Vagina (tissue), 2 donors: ENCODE measurements at regions not wholly inside any gene's neighbourhood (a gene's known extent, or its start where the extent isn't known, plus 50 kb on each side); places are given as distances from the start of the nearest gene placed in this dataset.

Experiments used
- CTCF ChIP-seq, 3 experiments: fragments of 450-650 bp in 2 of 3; fragments of 200-600 bp in 1 of 3; sonication (generic) in 1 of 3; IDR thresholded peaks; one replicate each; pipeline ENCODE4 v1.5.1; 2017 to 2019; ENCODE audit warnings: antibody characterized with exemption in 3 of 3, mild to moderate bottlenecking in 2 of 3, moderate library complexity in 2 of 3
- POLR2A ChIP-seq, 2 donors: fragments of 450-650 bp; IDR thresholded peaks; one replicate each; pipeline ENCODE4 v1.6.1; 2017; ENCODE audit warnings: antibody characterized with exemption in 2 of 2, mild to moderate bottlenecking in 2 of 2, moderate library complexity in 2 of 2
- POLR2AphosphoS5 ChIP-seq, 2 donors: sonication (generic); formaldehyde crosslinking; IDR thresholded peaks; one replicate each; pipeline ENCODE4 v1.9.0; 2017; ENCODE audit warnings: antibody characterized with exemption in 2 of 2, mild to moderate bottlenecking in 2 of 2, low read depth in 1 of 2; ENCODE audit not compliant: insufficient read depth in 1 of 2

DNA sequence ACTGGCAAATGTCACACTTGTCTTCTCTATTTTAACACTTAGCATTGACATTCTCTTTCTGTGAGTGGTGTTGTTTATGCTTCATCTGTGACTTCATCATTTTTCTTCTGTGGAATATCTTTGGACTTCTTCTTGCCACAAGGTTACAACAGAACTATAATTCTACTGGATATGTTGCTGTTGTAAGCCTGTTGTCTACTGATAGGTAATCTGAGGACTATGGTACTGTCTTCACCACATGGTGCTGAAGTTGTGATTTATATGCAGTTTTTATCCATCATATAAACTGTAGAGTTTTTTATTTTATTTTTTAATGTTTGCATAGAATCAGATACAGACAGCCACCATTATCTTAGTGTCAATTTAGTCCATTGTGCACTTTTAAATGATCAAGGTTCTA, 622.2 kb upstream of the CNTN5 start:
- TF ChIP-seq CTCF (IDR thresholded peaks at IDR 0.05) (no peak), POLR2A (IDR thresholded peaks at IDR 0.05) (no peak), POLR2AphosphoS5 (IDR thresholded peaks at IDR 0.05; ENCODE audit: insufficient read depth in 1 of 2, low read depth in 1 of 2) (no peak)
